ENCODE measurements at regions not wholly inside any gene's neighbourhood (a gene's known extent, or its start where the extent isn't known, plus 50 kb on each side); places are given as distances from the start of the nearest gene placed in this dataset.
A peak's percentile ranks its signal among the peaks of the same experiment; 100 is the strongest.

GRCh38 chr15:69792823-69793222 is 304.9 kb downstream of the TLE3 start:
- intact Hi-C loops (cut with DNase I), result loop anchor here (5.0 kb wide), 1 partner anchor 139 kb away; no protein-coding TSS in a partner anchor
- DNase-seq (ENCODE audit: low spot score), result no peak

DNA sequence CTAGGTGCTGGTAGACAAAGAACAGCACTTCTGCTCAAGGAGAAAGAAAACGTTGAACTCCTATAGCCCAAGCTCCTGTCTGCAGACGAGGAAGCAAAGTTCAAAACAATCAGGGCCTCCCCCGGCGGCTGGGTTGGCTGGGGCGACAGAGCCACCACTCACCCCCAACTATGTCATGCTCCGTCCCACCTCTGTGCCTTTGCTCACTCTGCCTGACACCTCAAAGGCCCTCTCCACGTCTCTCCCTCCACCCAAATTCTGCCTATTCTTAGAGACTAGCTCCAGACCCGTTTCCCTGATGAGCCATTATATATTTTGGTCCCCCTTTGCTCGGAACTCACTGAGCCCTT is 304.3 kb downstream of the TLE3 start:
- intact Hi-C loops (cut with DNase I), result loop anchor here (5.0 kb wide), 1 partner anchor 139 kb away; no protein-coding TSS in a partner anchor
- no peak for DNase-seq (ENCODE audit: low spot score)

DNA sequence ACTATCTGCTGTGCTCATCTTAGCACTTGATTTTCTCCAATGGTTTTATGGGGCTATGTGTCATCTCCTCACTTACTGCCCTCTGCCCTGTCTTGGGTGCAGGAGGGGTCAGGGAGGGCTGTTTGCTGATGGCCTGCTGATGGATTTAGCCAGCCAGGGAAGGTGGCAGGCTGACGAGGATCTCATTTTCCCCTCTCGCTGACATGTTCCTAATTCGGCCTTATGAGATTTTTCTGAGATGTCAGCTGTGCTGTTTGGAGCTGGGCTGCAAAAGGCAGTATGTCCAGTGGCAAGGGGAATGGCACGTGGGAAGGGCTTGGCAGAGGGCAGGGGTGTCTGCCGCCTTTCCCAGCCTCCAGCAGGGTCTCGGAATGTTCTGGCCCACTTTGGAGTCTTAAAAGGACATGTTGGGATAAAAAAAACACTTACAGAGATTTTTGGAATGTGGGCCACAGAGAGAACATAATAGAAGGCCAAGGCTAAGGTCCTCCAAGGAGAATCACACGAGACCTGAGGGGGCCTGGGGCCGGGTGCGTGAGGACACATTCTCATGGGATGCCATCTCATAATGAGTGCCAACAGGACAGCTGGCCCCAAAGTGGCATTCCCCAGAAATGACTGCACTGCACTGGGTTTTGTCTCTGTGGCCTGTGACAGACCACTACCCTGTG is 303.8 kb downstream of the TLE3 start:
- no peak for DNase-seq (ENCODE audit: low spot score)
- intact Hi-C loops (cut with DNase I), result loop anchor here (5.0 kb wide), 1 partner anchor 138 kb away; no protein-coding TSS in a partner anchor

- intact Hi-C loops (cut with DNase I), result loop anchor here (5.0 kb wide), 1 partner anchor 137 kb away; no protein-coding TSS in a partner anchor
- DNase-seq (ENCODE audit: low spot score), result no peak
Measured at GRCh38 chr15:69794645-69795469, 302.9 kb downstream of the TLE3 start.

- no peak for DNase-seq (ENCODE audit: low spot score)
Measured at GRCh38 chr15:69795601-69796000, 302.1 kb downstream of the TLE3 start.

GRCh38 chr15:69797051-69797595 is 300.6 kb downstream of the TLE3 start:
- intact Hi-C loops (cut with DNase I), result no loop called here
- no peak for DNase-seq (ENCODE audit: low spot score)

More at GRCh38 chr15:69795601-69796000, 302.1 kb downstream of the TLE3 start:
- intact Hi-C loops (cut with DNase I), result no loop called here

GRCh38 chr15:69797615-69798014 is 300.1 kb downstream of the TLE3 start:
- intact Hi-C loops (cut with DNase I), result no loop called here

GRCh38 chr15:69798481-69799250 is 299.1 kb downstream of the TLE3 start:
- intact Hi-C loops (cut with DNase I), result no loop called here
- DNase-seq (ENCODE audit: low spot score), result no peak

More at GRCh38 chr15:69797615-69798014, 300.1 kb downstream of the TLE3 start:
- no peak for DNase-seq (ENCODE audit: low spot score)

- intact Hi-C loops (cut with DNase I), result no loop called here
- no peak for DNase-seq (ENCODE audit: low spot score)
Measured at GRCh38 chr15:69801144-69801543, 296.6 kb downstream of the TLE3 start.

- intact Hi-C loops (cut with DNase I), result no loop called here
- no peak for DNase-seq (ENCODE audit: low spot score)
Measured at GRCh38 chr15:69802432-69802831, 295.3 kb downstream of the TLE3 start.

DNA sequence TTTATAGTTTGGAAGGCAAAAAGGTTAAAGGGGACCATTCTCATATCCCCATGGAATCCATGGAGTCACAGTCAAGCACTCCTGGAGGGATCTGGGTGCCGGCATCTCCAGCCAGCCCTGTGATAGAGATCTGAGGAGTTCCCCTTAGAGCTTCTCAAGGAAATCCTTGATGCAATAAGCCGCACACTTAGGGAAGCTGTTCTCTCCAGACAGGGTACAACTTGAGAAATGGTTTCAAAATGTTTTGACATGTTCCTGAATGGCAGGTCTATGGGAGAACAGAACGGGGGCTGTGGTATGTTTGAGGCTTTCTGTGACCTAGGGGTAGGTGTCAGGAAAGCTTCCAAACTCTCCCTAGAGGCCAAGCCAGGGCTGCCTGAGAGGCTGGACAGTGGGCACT is 292.9 kb downstream of the TLE3 start:
- intact Hi-C loops (cut with DNase I), result no loop called here
- no peak for DNase-seq (ENCODE audit: low spot score)

GRCh38 chr15:69805248-69805953 is 292.3 kb downstream of the TLE3 start:
- no peak for DNase-seq (ENCODE audit: low spot score)
- intact Hi-C loops (cut with DNase I), result no loop called here

GRCh38 chr15:69806287-69806915 is 291.3 kb downstream of the TLE3 start:
- intact Hi-C loops (cut with DNase I), result no loop called here
- no peak for DNase-seq (ENCODE audit: low spot score)

- peak; percentile 80 for DNase-seq (ENCODE audit: low spot score)
- intact Hi-C loops (cut with DNase I), result no loop called here
Measured at GRCh38 chr15:69807721-69808120, 290.0 kb downstream of the TLE3 start.

DNA sequence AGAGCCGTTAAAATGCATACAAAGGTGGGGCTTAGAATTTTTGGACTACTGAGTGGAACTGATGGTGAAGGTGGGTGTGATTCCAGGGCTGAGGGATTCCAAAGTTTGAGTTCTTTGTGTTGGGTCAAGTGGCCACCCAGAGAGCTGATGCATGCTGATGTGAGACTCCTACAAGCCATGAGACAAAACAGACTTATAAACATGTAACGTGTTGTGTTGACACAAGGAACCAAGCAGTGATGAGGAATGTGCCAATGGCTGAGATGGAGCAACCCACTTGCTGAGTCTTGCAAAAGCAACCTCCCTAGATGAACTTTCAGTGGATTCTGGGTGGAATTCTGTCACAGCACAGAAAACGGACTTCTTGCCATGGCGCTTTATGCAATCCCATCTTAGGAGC is 289.0 kb downstream of the TLE3 start:
- intact Hi-C loops (cut with DNase I), result no loop called here
- DNase-seq (ENCODE audit: low spot score), result no peak

GRCh38 chr15:69809421-69809820 is 288.3 kb downstream of the TLE3 start:
- no peak for DNase-seq (ENCODE audit: low spot score)
- intact Hi-C loops (cut with DNase I), result no loop called here

- intact Hi-C loops (cut with DNase I), result no loop called here
- DNase-seq (ENCODE audit: low spot score), result no peak
Measured at GRCh38 chr15:69810431-69811354, 287.0 kb downstream of the TLE3 start.

DNA sequence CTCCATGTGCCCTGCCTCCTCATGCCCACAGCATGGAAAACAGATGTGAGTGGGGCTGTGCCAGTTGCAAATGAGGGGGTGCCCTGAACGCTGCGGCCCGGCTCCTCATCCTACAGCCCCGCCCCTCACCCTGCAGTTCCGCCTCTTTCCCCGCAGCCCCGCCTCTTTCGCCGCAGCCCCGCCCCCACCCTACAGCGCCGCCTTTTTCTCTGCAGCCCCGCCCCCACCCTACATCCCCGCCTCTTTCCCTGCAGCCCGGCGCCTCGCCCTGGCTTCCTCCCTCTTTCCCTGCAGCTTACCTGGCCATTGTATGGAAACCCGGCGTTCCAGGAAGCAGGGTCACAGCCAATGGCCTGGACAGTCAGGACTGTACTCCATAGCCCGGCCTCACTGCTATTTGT is 284.9 kb downstream of the TLE3 start:
- intact Hi-C loops (cut with DNase I), result no loop called here
- no peak for DNase-seq (ENCODE audit: low spot score)
